IMR-90 (cell line): ENCODE measurements at regions not wholly inside any gene's neighbourhood (a gene's known extent, or its start where the extent isn't known, plus 50 kb on each side); places are given as distances from the start of the nearest gene placed in this dataset.

Experiments used
- ATAC-seq: fragments of 200-7000 bp; cut with Tn5 transposase; 2 replicates; pipeline ENCODE4 v1.9.1; 2020; ENCODE audit warnings: low read depth, mild to moderate bottlenecking, moderate library complexity
- BruUV-seq: library from RNA; stranded (reverse); fragments of 400-500 nt; replicated peaks from 2 replicates; lab custom pipeline; 2021; lab: Mats Ljungman, UMichigan
- CTCF ChIA-PET: fragments of 300-600 bp; formaldehyde crosslinking; extraction: SDS; loops from one replicate; lab custom pipeline; 2021; ENCODE audit warnings: antibody characterized with exemption; lab: Yijun Ruan, JAX
- POLR2A ChIA-PET: fragments of 300-600 bp; sonication (Branson Sonifier 250); formaldehyde crosslinking; loops from one replicate; lab custom pipeline; 2022; ENCODE audit warnings: antibody characterized with exemption; ENCODE audit not compliant: unreplicated experiment; lab: Charles Lee
- DNase-seq: peaks from one replicate; pipeline ENCODE4 v3.0.0; 2013
- H2AFZ ChIP-seq: replicated peaks from 2 replicates; pipeline ENCODE3; 2013; ENCODE audit warnings: low read length, mild to moderate bottlenecking; ENCODE audit not compliant: poor library complexity
- H2AK5ac ChIP-seq: 2 replicates; pipeline ENCODE4 v1.6.1; 2013; ENCODE audit warnings: low read depth, low read length, inconsistent platforms
- H2AK9ac ChIP-seq: replicated peaks from 2 replicates; pipeline ENCODE3; 2013; ENCODE audit warnings: mild to moderate bottlenecking, low read depth, low read length, moderate library complexity; ENCODE audit not compliant: poor library complexity
- H2BK120ac ChIP-seq: 2 replicates; pipeline ENCODE4 v1.6.1; 2013; ENCODE audit warnings: low read depth, low read length, inconsistent platforms
- H2BK15ac ChIP-seq: 3 replicates; pipeline ENCODE4 v1.6.1; 2013; ENCODE audit warnings: low read depth, low read length, inconsistent platforms
- H2BK20ac ChIP-seq: 2 replicates; pipeline ENCODE4 v1.6.1; 2013; ENCODE audit warnings: low read depth, mild to moderate bottlenecking, inconsistent platforms, low read length, moderate library complexity
- H2BK5ac ChIP-seq: 2 replicates; pipeline ENCODE4 v1.6.1; 2013; ENCODE audit warnings: mild to moderate bottlenecking, low read depth, low read length, inconsistent platforms; ENCODE audit not compliant: poor library complexity, severe bottlenecking
- H3K14ac ChIP-seq: replicated peaks from 2 replicates; pipeline ENCODE4 v1.6.1; 2013; ENCODE audit warnings: low read depth, low read length, inconsistent platforms
- H3K18ac ChIP-seq: 2 replicates; pipeline ENCODE4 v1.6.1; 2013; ENCODE audit warnings: low read depth, low read length, control low read depth
- H3K23ac ChIP-seq: 2 replicates; pipeline ENCODE4 v1.6.1; 2013; ENCODE audit warnings: low read depth, low read length, inconsistent platforms
- H3K27ac ChIP-seq: 2 replicates; pipeline ENCODE4 v1.5.1; 2013; ENCODE audit warnings: mild to moderate bottlenecking, control low read depth, low read length; ENCODE audit not compliant: insufficient read depth
- H3K27me3 ChIP-seq: 2 replicates; pipeline ENCODE4 v1.6.1; 2013; ENCODE audit warnings: low read length; ENCODE audit not compliant: control insufficient read depth, insufficient read depth
- H3K36me3 ChIP-seq: 2 replicates; pipeline ENCODE4 v1.6.1; 2013; ENCODE audit warnings: low read length, mixed read lengths; ENCODE audit not compliant: control insufficient read depth, insufficient read depth
- H3K4ac ChIP-seq: 2 replicates; pipeline ENCODE4 v1.6.1; 2013; ENCODE audit warnings: low read depth, low read length, inconsistent platforms
- H3K4me1 ChIP-seq: 2 replicates; pipeline ENCODE4 v1.6.1; 2013; ENCODE audit warnings: low read length, mixed read lengths; ENCODE audit not compliant: control insufficient read depth, insufficient read depth
- H3K4me2 ChIP-seq: 2 replicates; pipeline ENCODE4 v1.6.1; 2013; ENCODE audit warnings: low read depth, mild to moderate bottlenecking, control low read depth, low read length, moderate library complexity
- H3K4me3 ChIP-seq: 2 replicates; pipeline ENCODE4 v1.5.1; 2013; ENCODE audit warnings: low read depth, mild to moderate bottlenecking, control low read depth, low read length, moderate library complexity; ENCODE audit not compliant: insufficient read depth
- H3K56ac ChIP-seq: 2 replicates; pipeline ENCODE4 v1.6.1; 2013; ENCODE audit warnings: low read length, inconsistent platforms; ENCODE audit not compliant: insufficient read depth; ENCODE audit errors: extremely low read depth
- H3K79me1 ChIP-seq, 2 experiments: 2 replicates each; pipeline ENCODE4 v1.6.1; 2013; ENCODE audit warnings: low read length in 2 of 2, inconsistent platforms in 1 of 2, low read depth in 1 of 2
- H3K9ac ChIP-seq: 2 replicates; pipeline ENCODE4 v1.6.1; 2013; ENCODE audit warnings: low read depth, low read length, control low read depth
- H3K9me1 ChIP-seq: 2 replicates; pipeline ENCODE4 v1.6.1; 2013; ENCODE audit warnings: low read length, inconsistent platforms; ENCODE audit not compliant: insufficient read depth
- H3K9me3 ChIP-seq: 2 replicates; pipeline ENCODE4 v1.6.1; 2013; ENCODE audit warnings: low read length; ENCODE audit not compliant: control insufficient read depth, insufficient read depth
- H4K20me1 ChIP-seq: 2 replicates; pipeline ENCODE4 v1.6.1; 2013; ENCODE audit warnings: low read length, inconsistent platforms; ENCODE audit not compliant: insufficient read depth
- H4K5ac ChIP-seq: 2 replicates; pipeline ENCODE4 v1.6.1; 2013; ENCODE audit warnings: mild to moderate bottlenecking, low read depth, low read length, control low read depth
- H4K8ac ChIP-seq, 2 experiments: 2 replicates each; pipeline ENCODE4 v1.6.1; 2013; ENCODE audit warnings: low read depth in 2 of 2, low read length in 2 of 2, control low read depth in 1 of 2, inconsistent platforms in 1 of 2
- H4K91ac ChIP-seq: 2 replicates; pipeline ENCODE4 v1.6.1; 2013; ENCODE audit warnings: low read depth, low read length, inconsistent platforms; ENCODE audit not compliant: insufficient read depth
- BHLHE40 ChIP-seq: fragments of 150-350 bp; IDR thresholded peaks from 2 replicates; pipeline ENCODE4 v1.6.1; 2016; ENCODE audit warnings: mild to moderate bottlenecking, low read depth, low read length
- CEBPB ChIP-seq: IDR thresholded peaks from 2 replicates; pipeline ENCODE4 v1.6.1; 2012; ENCODE audit warnings: low read depth, low read length, improper control_type of control experiment
- CHD1 ChIP-seq: IDR thresholded peaks from 2 replicates; pipeline ENCODE4 v1.6.1; 2012; ENCODE audit warnings: low read depth, low read length, improper control_type of control experiment
- CTCF ChIP-seq: conservative IDR thresholded peaks from 2 replicates; pipeline ENCODE4 v1.5.1; 2012; ENCODE audit warnings: mild to moderate bottlenecking, low read depth, low read length, improper control_type of control experiment
- ELK1 ChIP-seq: fragments of 150-350 bp; IDR thresholded peaks from 2 replicates; pipeline ENCODE4 v1.6.1; 2016; ENCODE audit warnings: low read depth, mild to moderate bottlenecking, low read length, moderate library complexity, borderline replicate concordance
- FOS ChIP-seq: fragments of 150-350 bp; IDR thresholded peaks from 2 replicates; pipeline ENCODE4 v1.6.1; 2016; ENCODE audit warnings: low read depth, low read length
- MAFK ChIP-seq: IDR thresholded peaks from 2 replicates; pipeline ENCODE4 v1.6.1; 2012; ENCODE audit warnings: low read depth, low read length, improper control_type of control experiment
- MAZ ChIP-seq: IDR thresholded peaks from 2 replicates; pipeline ENCODE4 v1.6.1; 2012; ENCODE audit warnings: low read depth, mild to moderate bottlenecking, low read length, improper control_type of control experiment, moderate library complexity, borderline replicate concordance
- NFE2L2 ChIP-seq: fragments of 150-350 bp; IDR thresholded peaks from 2 replicates; pipeline ENCODE4 v1.6.1; 2016; ENCODE audit warnings: low read depth, mild to moderate bottlenecking, low read length
- POLR2A ChIP-seq: IDR thresholded peaks from 2 replicates; pipeline ENCODE4 v1.6.1; 2012; ENCODE audit warnings: mild to moderate bottlenecking, low read depth, low read length
- RAD21 ChIP-seq: IDR thresholded peaks from 2 replicates; pipeline ENCODE4 v1.6.1; 2012; ENCODE audit warnings: low read length, improper control_type of control experiment
- RCOR1 ChIP-seq: IDR thresholded peaks from 2 replicates; pipeline ENCODE4 v1.6.1; 2012; ENCODE audit warnings: mild to moderate bottlenecking, low read length, improper control_type of control experiment; ENCODE audit not compliant: insufficient replicate concordance
- RFX5 ChIP-seq: IDR thresholded peaks from 2 replicates; pipeline ENCODE4 v1.8.0; 2012; ENCODE audit warnings: low read depth, mild to moderate bottlenecking, low read length, moderate library complexity
- USF2 ChIP-seq: fragments of 150-350 bp; IDR thresholded peaks from 2 replicates; pipeline ENCODE4 v1.6.1; 2017; ENCODE audit warnings: mild to moderate bottlenecking, antibody characterized with exemption, low read length, low read depth
- WGBS, 2 experiments: methylation state at CpG; one replicate each; pipeline versions ENCODE4 v1.1.5 to v1.1.7; 2013; ENCODE audit warnings: missing lambda C conversion rate in 2 of 2; ENCODE audit not compliant: insufficient read length in 1 of 2; ENCODE audit errors: extremely low coverage in 2 of 2; 5-methylcytosine and 5-hydroxymethylcytosine counted together
- dilution Hi-C: fragments of 300-500 bp; cut with HindIII; formaldehyde crosslinking; loops from one replicate; pipeline ENCODE4 v1.14.3; 2018; ENCODE audit warnings: low sequenced_read_pairs; ENCODE audit not compliant: unreplicated experiment
- in situ Hi-C: fragments of 300-500 bp; cut with MboI; formaldehyde crosslinking; loops from 3 replicates; pipeline ENCODE4 v1.14.3; 2019; ENCODE audit warnings: low sequenced_read_pairs, inconsistent platforms, mixed read lengths
- intact Hi-C: fragments of 100-400 bp; cut with micrococcal nuclease; formaldehyde crosslinking; loops from 2 replicates; pipeline ENCODE4 v1.10.0; 2022

DNA sequence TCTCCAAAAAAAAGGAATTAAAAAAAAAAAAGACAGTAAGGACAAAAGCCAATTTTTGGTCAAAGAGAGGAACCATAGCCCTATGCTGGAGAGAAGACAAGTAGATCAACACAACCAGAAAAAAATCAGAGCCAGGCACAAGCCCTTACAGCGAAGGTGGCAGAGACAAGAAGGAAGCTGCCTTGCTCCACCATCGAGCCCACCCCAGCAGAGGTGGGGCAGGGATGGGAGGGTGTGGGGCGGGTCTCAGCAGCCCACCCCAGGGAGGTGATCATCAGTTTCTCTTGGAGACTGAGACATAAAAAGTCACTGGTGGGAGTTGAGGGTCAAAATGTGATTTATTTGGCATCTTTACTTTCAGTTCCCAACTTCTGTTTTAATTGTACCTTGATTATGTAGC is 332.4 kb downstream of the FOXO1 start:
- Histone ChIP-seq H3K23ac (no peak overlapping the region), H3K27me3 (no peaks in the 10 kb centered on the region), H3K18ac (no peak overlapping the region), H3K4me1 (no peaks in the 10 kb centered on the region), H4K91ac (no peak overlapping the region), H3K56ac (no peak overlapping the region), H3K9ac (no peak overlapping the region), H3K14ac (no peak overlapping the region), H4K20me1 (no peaks in the 10 kb centered on the region), H2AFZ (no peak overlapping the region), H2AK5ac (no peak overlapping the region), H2AK9ac (no peak overlapping the region), H3K79me1 (no peaks in the 10 kb centered on the region), H3K9me1 (no peaks in the 10 kb centered on the region), H3K4me3 (no peak overlapping the region), H3K27ac (no peak overlapping the region), H2BK120ac (no peak overlapping the region), H3K9me3 (no peaks in the 10 kb centered on the region; the same call in 1 of the 2 replicates), H3K36me3 (no peaks in the 10 kb centered on the region), H4K8ac (no peak overlapping the region), H2BK20ac (no peak overlapping the region), H2BK5ac (no peak overlapping the region), H4K5ac (no peak overlapping the region), H2BK15ac (no peak overlapping the region), H3K4me2 (no peak overlapping the region), H3K4ac (no peak overlapping the region)
- no CpG with 5 or more reads among the region's 3 CpGs for WGBS, 2 experiments
- no peak for ATAC-seq
- TF ChIP-seq POLR2A (no peak), RFX5 (no peak), BHLHE40 (no peak), MAFK (no peak), FOS (no peak), CTCF (no peak), USF2 (no peak), ELK1 (no peak), CHD1 (no peak), RAD21 (no peak), NFE2L2 (no peak), RCOR1 (no peak), CEBPB (no peak), MAZ (no peak)
- dilution Hi-C loops (no loop called here), intact Hi-C loops (no loop called here), in situ Hi-C loops (no loop called here)
- CTCF ChIA-PET = no interaction called here
- POLR2A ChIA-PET = no interaction called here
- BruUV-seq = no TSS peak
- no peak for DNase-seq
